H1 (cell line): ENCODE measurements at regions not wholly inside any gene's neighbourhood (a gene's known extent, or its start where the extent isn't known, plus 50 kb on each side); places are given as distances from the start of the nearest gene placed in this dataset.

Experiments
- ASH2L ChIP-seq: fragments of 200-600, 300-600 bp; sonication (generic); IDR thresholded peaks from one replicate; pipeline ENCODE4 v1.7.1; 2017; ENCODE audit warnings: low read length
- ATF2 ChIP-seq: IDR thresholded peaks from 2 replicates; pipeline ENCODE4 v1.6.1; 2012; ENCODE audit warnings: low read length, inconsistent platforms
- CREB1 ChIP-seq: IDR thresholded peaks from 2 replicates; pipeline ENCODE4 v1.6.1; 2012; ENCODE audit warnings: inconsistent platforms
- CTCF ChIP-seq, 3 experiments: IDR thresholded peaks; 1 replicate in 2 of 3; 2 replicates in 1 of 3; pipeline versions ENCODE4 v1.5.1 to v1.6.1; 2011; ENCODE audit warnings: low read length in 3 of 3, mild to moderate bottlenecking in 3 of 3, inconsistent platforms in 2 of 3, low read depth in 1 of 3, moderate library complexity in 1 of 3; ENCODE audit not compliant: insufficient read depth in 1 of 3; ENCODE audit errors: control extremely low read depth in 1 of 3
- E2F6 ChIP-seq: IDR thresholded peaks from 2 replicates; pipeline ENCODE4 v1.6.1; 2012; ENCODE audit warnings: inconsistent platforms
- EZH2 ChIP-seq: fragments of 200-600 bp; sonication (generic); IDR thresholded peaks from 2 replicates; pipeline ENCODE4 v1.7.1; 2012; ENCODE audit warnings: low read depth, mild to moderate bottlenecking, moderate library complexity, low read length, inconsistent platforms; ENCODE audit not compliant: severe bottlenecking
- FOSL1 ChIP-seq: IDR thresholded peaks from 2 replicates; pipeline ENCODE4 v1.6.1; 2011; ENCODE audit warnings: mild to moderate bottlenecking, low read depth, low read length, moderate library complexity; ENCODE audit not compliant: insufficient read depth
- HDAC6 ChIP-seq: IDR thresholded peaks from one replicate; pipeline ENCODE4 v1.7.1; 2012; ENCODE audit warnings: low read depth, mild to moderate bottlenecking, inconsistent platforms, low read length, moderate library complexity
- MAX ChIP-seq: IDR thresholded peaks from 2 replicates; pipeline ENCODE4 v1.6.1; 2012; ENCODE audit warnings: inconsistent platforms
- POLR2AphosphoS5 ChIP-seq: IDR thresholded peaks from 2 replicates; pipeline ENCODE4 v1.6.1; 2011; ENCODE audit warnings: low read depth, low read length
- SIN3A ChIP-seq, 2 experiments: IDR thresholded peaks in 1 of 2; conservative IDR thresholded peaks in 1 of 2; 2 replicates each; pipeline ENCODE4 v1.6.1; 2011 to 2012; ENCODE audit warnings: low read length in 2 of 2, improper control_type of control experiment in 1 of 2, low read depth in 1 of 2, mild to moderate bottlenecking in 1 of 2
- ZNF274 ChIP-seq: IDR thresholded peaks from 2 replicates; pipeline ENCODE4 v1.7.0; 2012; ENCODE audit warnings: low read length, borderline replicate concordance; ENCODE audit errors: extremely low read depth

GRCh38 chr4:106588891-106589290, 220.3 kb upstream of the GIMD1 start:
- no peak for TF ChIP-seq MAX
- TF ChIP-seq CREB1, result no peak
- TF ChIP-seq CTCF (IDR thresholded peaks at IDR 0.05; ENCODE audit: control extremely low read depth in 1 of 3, insufficient read depth in 1 of 3, low read depth in 1 of 3, low read length in 3 of 3), result no peak
- TF ChIP-seq ATF2, result no peak
- TF ChIP-seq ZNF274, result no peak
- TF ChIP-seq HDAC6, result no peak
- no peak for TF ChIP-seq FOSL1
- TF ChIP-seq SIN3A (conservative IDR thresholded peaks at IDR 0.05 in 1 of 2, IDR thresholded peaks at IDR 0.05 in 1 of 2; ENCODE audit: low read depth in 1 of 2, low read length in 2 of 2), result no peak
- TF ChIP-seq ASH2L, result no peak
- no peak for TF ChIP-seq E2F6
- TF ChIP-seq EZH2, result no peak
- TF ChIP-seq POLR2AphosphoS5, result no peak
